GM23338 (cell line): ENCODE measurements at regions not wholly inside any gene's neighbourhood (a gene's known extent, or its start where the extent isn't known, plus 50 kb on each side); places are given as distances from the start of the nearest gene placed in this dataset.

Experiments
- ATAC-seq: fragments of 200-7000 bp; cut with Tn5 transposase; 3 replicates; pipeline ENCODE4 v1.9.1; 2020
- DNase-seq: peaks from one replicate; pipeline ENCODE4 v3.0.0-alpha.2; 2015; ENCODE audit warnings: low spot score
- H2AFZ ChIP-seq: fragments of 200-600 bp; sonication (generic); 2 replicates; pipeline ENCODE4 v1.8.0; 2016; ENCODE audit warnings: antibody characterized with exemption, mild to moderate bottlenecking, moderate library complexity
- H3F3A ChIP-seq: fragments of 200-600 bp; sonication (generic); replicated peaks from 2 replicates; pipeline ENCODE4 v1.8.0; 2017; ENCODE audit warnings: antibody characterized with exemption, mixed run types, low read depth
- H3K27ac ChIP-seq: fragments of 200-600 bp; sonication (generic); 2 replicates; pipeline ENCODE4 v1.6.1; 2016; ENCODE audit warnings: low read depth
- H3K27me3 ChIP-seq: fragments of 200-600 bp; sonication (generic); 2 replicates; pipeline ENCODE4 v1.8.0; 2016; ENCODE audit warnings: mild to moderate bottlenecking, mixed run types, moderate library complexity; ENCODE audit not compliant: insufficient read depth
- H3K36me3 ChIP-seq: fragments of 200-600 bp; sonication (generic); 2 replicates; pipeline ENCODE4 v1.8.0; 2016; ENCODE audit warnings: mild to moderate bottlenecking; ENCODE audit not compliant: insufficient read depth
- H3K4me1 ChIP-seq: fragments of 200-600 bp; sonication (generic); 2 replicates; pipeline ENCODE4 v1.8.0; 2016; ENCODE audit warnings: mild to moderate bottlenecking, moderate library complexity; ENCODE audit not compliant: insufficient read depth
- H3K4me2 ChIP-seq: fragments of 200-600 bp; sonication (generic); 2 replicates; pipeline ENCODE4 v1.7.1; 2017; ENCODE audit warnings: mixed run types
- H3K4me3 ChIP-seq: fragments of 200-600 bp; sonication (generic); 2 replicates; pipeline ENCODE4 v1.6.1; 2016; ENCODE audit warnings: mixed run types
- H3K79me2 ChIP-seq: fragments of 200-600 bp; sonication (generic); replicated peaks from 2 replicates; pipeline ENCODE4 v1.8.0; 2017; ENCODE audit warnings: mild to moderate bottlenecking; ENCODE audit not compliant: insufficient read depth
- H3K9me2 ChIP-seq: fragments of 200-600 bp; sonication (generic); 2 replicates; pipeline ENCODE4 v1.8.0; 2017; ENCODE audit not compliant: insufficient read depth
- H4K20me1 ChIP-seq: fragments of 200-600 bp; sonication (generic); replicated peaks from 2 replicates; pipeline ENCODE4 v1.8.0; 2017; ENCODE audit warnings: mild to moderate bottlenecking; ENCODE audit not compliant: insufficient read depth
- H3K27ac Mint-ChIP-seq: 2 replicates; pipeline ENCODE4 v1.8.0; 2020; ENCODE audit warnings: inconsistent platforms, mild to moderate bottlenecking, moderate library complexity, mixed read lengths
- H3K27me3 Mint-ChIP-seq: 3 replicates; pipeline ENCODE4 v1.8.0; 2022; ENCODE audit warnings: low read depth, mild to moderate bottlenecking, moderate library complexity, mixed read lengths, inconsistent platforms; ENCODE audit not compliant: insufficient read depth, poor library complexity
- H3K36me3 Mint-ChIP-seq: 3 replicates; pipeline ENCODE4 v1.8.0; 2021; ENCODE audit warnings: low read depth, mild to moderate bottlenecking, inconsistent platforms, moderate library complexity, mixed read lengths
- H3K4me1 Mint-ChIP-seq: 3 replicates; pipeline ENCODE4 v1.8.0; 2020; ENCODE audit warnings: mild to moderate bottlenecking, inconsistent platforms, mixed read lengths
- H3K4me3 Mint-ChIP-seq: 3 replicates; pipeline ENCODE4 v1.8.0; 2021; ENCODE audit warnings: moderate library complexity, mild to moderate bottlenecking, inconsistent platforms, mixed read lengths
- H3K9me3 Mint-ChIP-seq: 3 replicates; pipeline ENCODE4 v1.8.0; 2020; ENCODE audit warnings: moderate library complexity, mild to moderate bottlenecking, inconsistent platforms, mixed read lengths
- CREB1 ChIP-seq: fragments of 250-450 bp; sonication (Bioruptor Pico); IDR thresholded peaks from 2 replicates; pipeline ENCODE4 v1.5.0; 2020; ENCODE audit warnings: low read depth, mild to moderate bottlenecking, moderate library complexity
- EZH2 ChIP-seq: fragments of 200-600 bp; sonication (generic); IDR thresholded peaks from one replicate; pipeline ENCODE4 v1.8.0; 2017; ENCODE audit warnings: antibody characterized with exemption, mild to moderate bottlenecking, low read depth; ENCODE audit not compliant: unreplicated experiment
- EZH2phosphoT487 ChIP-seq: fragments of 200-600 bp; sonication (generic); IDR thresholded peaks from one replicate; pipeline ENCODE4 v1.8.1; 2018; ENCODE audit warnings: antibody characterized with exemption; ENCODE audit not compliant: unreplicated experiment
- JUNB ChIP-seq: IDR thresholded peaks from one replicate; pipeline ENCODE4 v1.6.1; 2016; ENCODE audit warnings: antibody characterized with exemption; ENCODE audit not compliant: unreplicated experiment
- POLR2AphosphoS5 ChIP-seq: IDR thresholded peaks from 2 replicates; pipeline ENCODE4 v1.6.1; 2016; ENCODE audit warnings: antibody characterized with exemption, low read depth
- STAT1 ChIP-seq: IDR thresholded peaks from one replicate; pipeline ENCODE4 v1.6.1; 2016; ENCODE audit warnings: antibody characterized with exemption; ENCODE audit not compliant: unreplicated experiment
- ZNF114 ChIP-seq: fragments of 250-450 bp; sonication (Bioruptor Pico); IDR thresholded peaks from 2 replicates; pipeline ENCODE4 v1.5.0; 2020; ENCODE audit warnings: mild to moderate bottlenecking, moderate library complexity
- ZNF331 ChIP-seq: fragments of 250-450 bp; sonication (Bioruptor Pico); IDR thresholded peaks from 2 replicates; pipeline ENCODE4 v1.5.0; 2020; ENCODE audit warnings: low read depth, mild to moderate bottlenecking, moderate library complexity
- TF ChIP-seq, protein P1 (sequence below), 2 experiments: fragments of 200-600 bp in 1 of 2; sonication (generic) in 1 of 2; conservative IDR thresholded peaks; 2 replicates each; pipeline versions ENCODE4 v1.5.1 to v1.6.1; 2016 to 2017; ENCODE audit warnings: antibody characterized with exemption in 2 of 2, low read depth in 2 of 2, mild to moderate bottlenecking in 2 of 2, moderate library complexity in 1 of 2
- TF ChIP-seq, protein P2 (sequence below): fragments of 250-450 bp; sonication (Bioruptor Pico); IDR thresholded peaks from 2 replicates; pipeline ENCODE4 v1.5.0; 2020; ENCODE audit warnings: mild to moderate bottlenecking, moderate library complexity
- TF ChIP-seq, protein P3 (sequence below): IDR thresholded peaks from 2 replicates; pipeline ENCODE4 v1.6.1; 2016; ENCODE audit warnings: antibody characterized with exemption
- TF ChIP-seq, protein P4 (sequence below): IDR thresholded peaks from one replicate; pipeline ENCODE4 v1.6.1; 2018; ENCODE audit warnings: antibody characterized with exemption; ENCODE audit not compliant: unreplicated experiment

DNA sequence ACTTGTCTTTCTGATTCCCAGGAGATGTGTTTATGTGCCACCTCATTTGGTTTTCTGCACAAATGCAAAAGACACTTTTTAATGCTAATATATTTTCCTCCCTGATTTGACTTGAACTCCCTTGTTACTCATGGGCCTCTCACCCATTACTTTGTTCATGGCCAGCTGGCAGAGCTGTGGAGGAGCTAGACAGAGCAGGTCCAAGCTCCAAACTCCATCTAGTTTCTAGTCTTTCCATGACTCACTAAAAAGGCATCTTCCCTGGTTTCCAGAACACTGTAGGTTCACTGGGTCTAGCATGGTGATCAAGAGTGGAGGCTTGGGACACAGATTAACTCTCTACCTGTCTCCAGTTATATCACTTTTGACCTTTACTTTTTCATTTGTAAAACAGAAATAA is 161.0 kb upstream of the SLC28A3 start:
- Mint-ChIP-seq H3K27me3 (peaks cover 2% of the 10 kb centered on the region), H3K4me1 (no peaks in the 10 kb centered on the region), H3K36me3 (no peaks in the 10 kb centered on the region), H3K9me3 (peaks cover 7% of the 10 kb centered on the region; the same call in 2 of the 3 replicates), H3K4me3 (no peak overlapping the region), H3K27ac (no peak overlapping the region)
- H4K20me1 ChIP-seq = no peaks in the 10 kb centered on the region
- no peak overlapping the region for H3K4me2 ChIP-seq
- H3K27ac ChIP-seq = no peak overlapping the region
- H3K79me2 ChIP-seq = no peaks in the 10 kb centered on the region
- TF ChIP-seq, protein P1, sequence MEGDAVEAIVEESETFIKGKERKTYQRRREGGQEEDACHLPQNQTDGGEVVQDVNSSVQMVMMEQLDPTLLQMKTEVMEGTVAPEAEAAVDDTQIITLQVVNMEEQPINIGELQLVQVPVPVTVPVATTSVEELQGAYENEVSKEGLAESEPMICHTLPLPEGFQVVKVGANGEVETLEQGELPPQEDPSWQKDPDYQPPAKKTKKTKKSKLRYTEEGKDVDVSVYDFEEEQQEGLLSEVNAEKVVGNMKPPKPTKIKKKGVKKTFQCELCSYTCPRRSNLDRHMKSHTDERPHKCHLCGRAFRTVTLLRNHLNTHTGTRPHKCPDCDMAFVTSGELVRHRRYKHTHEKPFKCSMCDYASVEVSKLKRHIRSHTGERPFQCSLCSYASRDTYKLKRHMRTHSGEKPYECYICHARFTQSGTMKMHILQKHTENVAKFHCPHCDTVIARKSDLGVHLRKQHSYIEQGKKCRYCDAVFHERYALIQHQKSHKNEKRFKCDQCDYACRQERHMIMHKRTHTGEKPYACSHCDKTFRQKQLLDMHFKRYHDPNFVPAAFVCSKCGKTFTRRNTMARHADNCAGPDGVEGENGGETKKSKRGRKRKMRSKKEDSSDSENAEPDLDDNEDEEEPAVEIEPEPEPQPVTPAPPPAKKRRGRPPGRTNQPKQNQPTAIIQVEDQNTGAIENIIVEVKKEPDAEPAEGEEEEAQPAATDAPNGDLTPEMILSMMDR (conservative IDR thresholded peaks at IDR 0.05; ENCODE audit: low read depth in 2 of 2) = no peak
- no peak for TF ChIP-seq STAT1
- no peak for TF ChIP-seq ZNF331 (CRISPR knock-in tag)
- TF ChIP-seq EZH2 = no peak
- TF ChIP-seq ZNF114 (CRISPR knock-in tag) = no peak
- TF ChIP-seq, protein P2, sequence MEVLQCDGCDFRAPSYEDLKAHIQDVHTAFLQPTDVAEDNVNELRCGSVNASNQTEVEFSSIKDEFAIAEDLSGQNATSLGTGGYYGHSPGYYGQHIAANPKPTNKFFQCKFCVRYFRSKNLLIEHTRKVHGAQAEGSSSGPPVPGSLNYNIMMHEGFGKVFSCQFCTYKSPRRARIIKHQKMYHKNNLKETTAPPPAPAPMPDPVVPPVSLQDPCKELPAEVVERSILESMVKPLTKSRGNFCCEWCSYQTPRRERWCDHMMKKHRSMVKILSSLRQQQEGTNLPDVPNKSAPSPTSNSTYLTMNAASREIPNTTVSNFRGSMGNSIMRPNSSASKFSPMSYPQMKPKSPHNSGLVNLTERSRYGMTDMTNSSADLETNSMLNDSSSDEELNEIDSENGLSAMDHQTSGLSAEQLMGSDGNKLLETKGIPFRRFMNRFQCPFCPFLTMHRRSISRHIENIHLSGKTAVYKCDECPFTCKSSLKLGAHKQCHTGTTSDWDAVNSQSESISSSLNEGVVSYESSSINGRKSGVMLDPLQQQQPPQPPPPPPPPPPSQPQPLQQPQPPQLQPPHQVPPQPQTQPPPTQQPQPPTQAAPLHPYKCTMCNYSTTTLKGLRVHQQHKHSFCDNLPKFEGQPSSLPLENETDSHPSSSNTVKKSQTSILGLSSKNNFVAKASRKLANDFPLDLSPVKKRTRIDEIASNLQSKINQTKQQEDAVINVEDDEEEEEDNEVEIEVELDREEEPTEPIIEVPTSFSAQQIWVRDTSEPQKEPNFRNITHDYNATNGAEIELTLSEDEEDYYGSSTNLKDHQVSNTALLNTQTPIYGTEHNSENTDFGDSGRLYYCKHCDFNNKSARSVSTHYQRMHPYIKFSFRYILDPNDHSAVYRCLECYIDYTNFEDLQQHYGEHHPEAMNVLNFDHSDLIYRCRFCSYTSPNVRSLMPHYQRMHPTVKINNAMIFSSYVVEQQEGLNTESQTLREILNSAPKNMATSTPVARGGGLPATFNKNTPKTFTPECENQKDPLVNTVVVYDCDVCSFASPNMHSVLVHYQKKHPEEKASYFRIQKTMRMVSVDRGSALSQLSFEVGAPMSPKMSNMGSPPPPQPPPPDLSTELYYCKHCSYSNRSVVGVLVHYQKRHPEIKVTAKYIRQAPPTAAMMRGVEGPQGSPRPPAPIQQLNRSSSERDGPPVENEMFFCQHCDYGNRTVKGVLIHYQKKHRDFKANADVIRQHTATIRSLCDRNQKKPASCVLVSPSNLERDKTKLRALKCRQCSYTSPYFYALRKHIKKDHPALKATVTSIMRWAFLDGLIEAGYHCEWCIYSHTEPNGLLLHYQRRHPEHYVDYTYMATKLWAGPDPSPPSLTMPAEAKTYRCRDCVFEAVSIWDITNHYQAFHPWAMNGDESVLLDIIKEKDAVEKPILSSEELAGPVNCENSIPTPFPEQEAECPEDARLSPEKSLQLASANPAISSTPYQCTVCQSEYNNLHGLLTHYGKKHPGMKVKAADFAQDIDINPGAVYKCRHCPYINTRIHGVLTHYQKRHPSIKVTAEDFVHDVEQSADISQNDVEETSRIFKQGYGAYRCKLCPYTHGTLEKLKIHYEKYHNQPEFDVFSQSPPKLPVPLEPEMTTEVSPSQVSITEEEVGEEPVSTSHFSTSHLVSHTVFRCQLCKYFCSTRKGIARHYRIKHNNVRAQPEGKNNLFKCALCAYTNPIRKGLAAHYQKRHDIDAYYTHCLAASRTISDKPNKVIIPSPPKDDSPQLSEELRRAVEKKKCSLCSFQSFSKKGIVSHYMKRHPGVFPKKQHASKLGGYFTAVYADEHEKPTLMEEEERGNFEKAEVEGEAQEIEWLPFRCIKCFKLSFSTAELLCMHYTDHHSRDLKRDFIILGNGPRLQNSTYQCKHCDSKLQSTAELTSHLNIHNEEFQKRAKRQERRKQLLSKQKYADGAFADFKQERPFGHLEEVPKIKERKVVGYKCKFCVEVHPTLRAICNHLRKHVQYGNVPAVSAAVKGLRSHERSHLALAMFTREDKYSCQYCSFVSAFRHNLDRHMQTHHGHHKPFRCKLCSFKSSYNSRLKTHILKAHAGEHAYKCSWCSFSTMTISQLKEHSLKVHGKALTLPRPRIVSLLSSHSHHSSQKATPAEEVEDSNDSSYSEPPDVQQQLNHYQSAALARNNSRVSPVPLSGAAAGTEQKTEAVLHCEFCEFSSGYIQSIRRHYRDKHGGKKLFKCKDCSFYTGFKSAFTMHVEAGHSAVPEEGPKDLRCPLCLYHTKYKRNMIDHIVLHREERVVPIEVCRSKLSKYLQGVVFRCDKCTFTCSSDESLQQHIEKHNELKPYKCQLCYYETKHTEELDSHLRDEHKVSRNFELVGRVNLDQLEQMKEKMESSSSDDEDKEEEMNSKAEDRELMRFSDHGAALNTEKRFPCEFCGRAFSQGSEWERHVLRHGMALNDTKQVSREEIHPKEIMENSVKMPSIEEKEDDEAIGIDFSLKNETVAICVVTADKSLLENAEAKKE (CRISPR knock-in tag) = no peak
- TF ChIP-seq, protein P3, sequence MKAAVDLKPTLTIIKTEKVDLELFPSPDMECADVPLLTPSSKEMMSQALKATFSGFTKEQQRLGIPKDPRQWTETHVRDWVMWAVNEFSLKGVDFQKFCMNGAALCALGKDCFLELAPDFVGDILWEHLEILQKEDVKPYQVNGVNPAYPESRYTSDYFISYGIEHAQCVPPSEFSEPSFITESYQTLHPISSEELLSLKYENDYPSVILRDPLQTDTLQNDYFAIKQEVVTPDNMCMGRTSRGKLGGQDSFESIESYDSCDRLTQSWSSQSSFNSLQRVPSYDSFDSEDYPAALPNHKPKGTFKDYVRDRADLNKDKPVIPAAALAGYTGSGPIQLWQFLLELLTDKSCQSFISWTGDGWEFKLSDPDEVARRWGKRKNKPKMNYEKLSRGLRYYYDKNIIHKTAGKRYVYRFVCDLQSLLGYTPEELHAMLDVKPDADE = no peak
- TF ChIP-seq EZH2phosphoT487 = no peak
- TF ChIP-seq, protein P4, sequence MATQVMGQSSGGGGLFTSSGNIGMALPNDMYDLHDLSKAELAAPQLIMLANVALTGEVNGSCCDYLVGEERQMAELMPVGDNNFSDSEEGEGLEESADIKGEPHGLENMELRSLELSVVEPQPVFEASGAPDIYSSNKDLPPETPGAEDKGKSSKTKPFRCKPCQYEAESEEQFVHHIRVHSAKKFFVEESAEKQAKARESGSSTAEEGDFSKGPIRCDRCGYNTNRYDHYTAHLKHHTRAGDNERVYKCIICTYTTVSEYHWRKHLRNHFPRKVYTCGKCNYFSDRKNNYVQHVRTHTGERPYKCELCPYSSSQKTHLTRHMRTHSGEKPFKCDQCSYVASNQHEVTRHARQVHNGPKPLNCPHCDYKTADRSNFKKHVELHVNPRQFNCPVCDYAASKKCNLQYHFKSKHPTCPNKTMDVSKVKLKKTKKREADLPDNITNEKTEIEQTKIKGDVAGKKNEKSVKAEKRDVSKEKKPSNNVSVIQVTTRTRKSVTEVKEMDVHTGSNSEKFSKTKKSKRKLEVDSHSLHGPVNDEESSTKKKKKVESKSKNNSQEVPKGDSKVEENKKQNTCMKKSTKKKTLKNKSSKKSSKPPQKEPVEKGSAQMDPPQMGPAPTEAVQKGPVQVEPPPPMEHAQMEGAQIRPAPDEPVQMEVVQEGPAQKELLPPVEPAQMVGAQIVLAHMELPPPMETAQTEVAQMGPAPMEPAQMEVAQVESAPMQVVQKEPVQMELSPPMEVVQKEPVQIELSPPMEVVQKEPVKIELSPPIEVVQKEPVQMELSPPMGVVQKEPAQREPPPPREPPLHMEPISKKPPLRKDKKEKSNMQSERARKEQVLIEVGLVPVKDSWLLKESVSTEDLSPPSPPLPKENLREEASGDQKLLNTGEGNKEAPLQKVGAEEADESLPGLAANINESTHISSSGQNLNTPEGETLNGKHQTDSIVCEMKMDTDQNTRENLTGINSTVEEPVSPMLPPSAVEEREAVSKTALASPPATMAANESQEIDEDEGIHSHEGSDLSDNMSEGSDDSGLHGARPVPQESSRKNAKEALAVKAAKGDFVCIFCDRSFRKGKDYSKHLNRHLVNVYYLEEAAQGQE = no peak
- TF ChIP-seq POLR2AphosphoS5 = no peak
- TF ChIP-seq CREB1 (CRISPR knock-in tag) = no peak
- TF ChIP-seq JUNB = no peak
- H3K36me3 ChIP-seq = no peaks in the 10 kb centered on the region
- H3K4me3 ChIP-seq = no peak overlapping the region
- no peaks in the 10 kb centered on the region for H3F3A ChIP-seq
- ATAC-seq (no peak), DNase-seq (no peak)
- H3K9me2 ChIP-seq = peaks cover 9% of the 10 kb centered on the region; the same call in 1 of the 2 replicates
- no peaks in the 10 kb centered on the region for H3K4me1 ChIP-seq
- H2AFZ ChIP-seq = no peak overlapping the region
- no peaks in the 10 kb centered on the region for H3K27me3 ChIP-seq
